ENCODE measurements at regions not wholly inside any gene's neighbourhood (a gene's known extent, or its start where the extent isn't known, plus 50 kb on each side); places are given as distances from the start of the nearest gene placed in this dataset.

DNA sequence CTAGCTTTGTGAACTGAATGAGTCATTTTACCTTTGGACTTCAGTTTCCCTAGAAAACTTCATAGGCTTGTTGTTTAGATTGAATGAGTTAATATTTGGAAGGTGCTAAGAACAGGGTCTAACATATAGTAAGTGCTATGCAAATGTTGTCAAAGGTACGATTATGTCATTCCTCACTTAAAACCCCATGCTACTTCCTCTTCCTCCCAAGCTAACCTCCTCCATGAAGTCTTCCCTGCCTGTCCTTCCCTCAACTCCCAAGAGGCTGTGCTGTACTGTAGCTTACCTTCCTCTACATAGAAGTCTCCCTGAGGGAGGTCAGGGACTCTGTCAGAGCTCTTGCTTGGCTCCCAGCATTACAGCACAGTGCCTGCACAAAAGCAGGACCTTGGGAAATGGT is 103.4 kb upstream of the PJA1 start:
- DNase-seq (ENCODE audit: extremely low read depth, insufficient read length): no peak
- no peak overlapping the region for H3K4me3 ChIP-seq (replicated peaks; ENCODE audit: low read depth, low read length)
- TF ChIP-seq CTCF (IDR thresholded peaks at IDR 0.05; ENCODE audit: insufficient read depth, low read length, poor library complexity, severe bottlenecking): no peak
- H3K27me3 ChIP-seq (replicated peaks; ENCODE audit: control insufficient read depth, insufficient read depth, low read length): no peaks in the 10 kb centered on the region
- no peaks in the 10 kb centered on the region for H3K36me3 ChIP-seq (ENCODE audit: control insufficient read depth, insufficient read depth, low read length)

DNA sequence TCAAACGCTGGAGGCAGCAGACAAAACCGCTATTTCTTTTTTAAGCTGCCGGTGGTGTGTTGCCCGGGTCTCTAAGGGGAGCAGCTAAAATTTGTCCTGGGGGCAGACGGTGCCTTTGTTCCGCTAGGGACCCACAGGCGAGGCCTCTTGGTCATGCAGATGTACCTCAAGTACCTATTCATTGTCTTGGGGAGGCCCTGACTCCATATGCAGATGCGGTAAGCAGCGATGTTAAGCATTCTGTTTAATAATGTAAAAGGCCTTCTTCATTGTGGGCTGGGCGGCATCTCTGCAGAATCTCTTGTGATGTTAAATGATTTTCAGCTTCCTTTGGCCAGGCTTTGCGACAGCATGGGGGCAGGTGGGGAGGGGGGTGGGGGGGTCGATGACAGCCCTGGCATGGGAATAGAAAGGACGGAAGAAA is 98.9 kb upstream of the PJA1 start:
- Histone ChIP-seq H3K27me3 (replicated peaks; ENCODE audit: control insufficient read depth, insufficient read depth, low read length) (no peaks in the 10 kb centered on the region; the same call in 1 of the 2 replicates), H3K4me3 (replicated peaks; ENCODE audit: low read depth, low read length) (no peak overlapping the region)
- no peak for DNase-seq (ENCODE audit: extremely low read depth, insufficient read length)

DNA sequence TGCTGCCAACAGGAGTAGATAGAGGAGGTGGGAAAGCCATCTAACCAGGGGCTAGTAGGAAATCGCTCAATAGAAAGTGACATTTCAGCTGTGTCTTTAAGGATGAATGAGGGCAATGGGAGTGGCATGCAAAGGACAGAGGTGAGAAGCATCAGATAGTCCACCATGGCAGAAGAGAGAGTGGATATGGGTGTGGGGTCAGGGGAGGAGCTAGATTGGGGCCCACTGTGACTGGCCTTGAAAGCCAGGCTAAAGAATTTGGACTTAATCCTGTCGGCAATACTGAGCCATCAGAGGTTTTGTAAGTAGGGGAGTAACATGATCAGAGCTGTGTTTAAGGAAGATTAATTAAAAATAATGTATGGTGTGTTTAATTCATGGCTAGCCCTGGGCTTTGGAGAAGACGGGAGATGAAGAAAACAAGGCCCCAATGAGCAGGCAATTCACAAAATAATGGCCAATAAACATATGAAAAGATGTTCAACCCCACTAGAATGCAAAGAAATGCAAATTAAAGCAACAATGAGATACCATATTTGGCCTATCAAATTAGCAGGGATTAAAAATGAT is 98.1 kb upstream of the PJA1 start:
- no peaks in the 10 kb centered on the region; the same call in 1 of the 2 replicates for H3K27me3 ChIP-seq (replicated peaks; ENCODE audit: control insufficient read depth, insufficient read depth, low read length)
- no peak for TF ChIP-seq CTCF (IDR thresholded peaks at IDR 0.05; ENCODE audit: insufficient read depth, low read length, poor library complexity, severe bottlenecking)
- no peaks in the 10 kb centered on the region for H3K36me3 ChIP-seq (ENCODE audit: control insufficient read depth, insufficient read depth, low read length)
- no peak for DNase-seq (ENCODE audit: extremely low read depth, insufficient read length)
- H3K4me3 ChIP-seq (replicated peaks; ENCODE audit: low read depth, low read length): no peak overlapping the region

More for the DNA sequence above, 98.9 kb upstream of the PJA1 start:
- H3K36me3 ChIP-seq (ENCODE audit: control insufficient read depth, insufficient read depth, low read length): no peaks in the 10 kb centered on the region
- no peak for TF ChIP-seq CTCF (IDR thresholded peaks at IDR 0.05; ENCODE audit: insufficient read depth, low read length, poor library complexity, severe bottlenecking)

GRCh38 chrX:69262036-69262936 is 97.0 kb upstream of the PJA1 start:
- Histone ChIP-seq H3K4me3 (replicated peaks; ENCODE audit: low read depth, low read length) (no peak overlapping the region), H3K36me3 (ENCODE audit: control insufficient read depth, insufficient read depth, low read length) (no peaks in the 10 kb centered on the region), H3K27me3 (replicated peaks; ENCODE audit: control insufficient read depth, insufficient read depth, low read length) (no peaks in the 10 kb centered on the region; the same call in 1 of the 2 replicates)
- TF ChIP-seq CTCF (IDR thresholded peaks at IDR 0.05; ENCODE audit: insufficient read depth, low read length, poor library complexity, severe bottlenecking): no peak
- no peak for DNase-seq (ENCODE audit: extremely low read depth, insufficient read length)

DNA sequence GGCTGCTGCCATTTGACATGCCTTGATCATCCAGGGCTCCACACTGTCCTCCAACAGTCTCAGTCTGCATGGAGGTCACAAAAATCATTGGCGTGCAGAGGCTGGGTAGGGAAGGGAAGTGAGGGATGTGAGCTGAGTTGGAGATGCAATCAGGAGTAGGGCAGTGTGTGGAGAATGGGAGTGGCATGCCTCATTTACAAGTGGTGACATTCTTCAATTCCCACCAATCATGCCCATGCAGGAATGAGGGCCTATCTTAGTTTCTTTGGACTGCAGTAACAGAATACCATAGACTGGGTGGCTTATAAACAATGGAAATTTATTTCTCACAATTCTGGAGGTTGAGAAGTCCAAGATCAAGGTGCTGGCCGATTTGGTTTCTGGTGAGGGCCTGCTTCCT is 94.9 kb upstream of the PJA1 start:
- TF ChIP-seq CTCF (IDR thresholded peaks at IDR 0.05; ENCODE audit: insufficient read depth, low read length, poor library complexity, severe bottlenecking): no peak
- H3K4me3 ChIP-seq (replicated peaks; ENCODE audit: low read depth, low read length): no peak overlapping the region
- no peaks in the 10 kb centered on the region; the same call in 1 of the 2 replicates for H3K27me3 ChIP-seq (replicated peaks; ENCODE audit: control insufficient read depth, insufficient read depth, low read length)
- no peak for DNase-seq (ENCODE audit: extremely low read depth, insufficient read length)
- H3K36me3 ChIP-seq (ENCODE audit: control insufficient read depth, insufficient read depth, low read length): no peaks in the 10 kb centered on the region
